SK-N-MC (cell line): ENCODE measurements at regions not wholly inside any gene's neighbourhood (a gene's known extent, or its start where the extent isn't known, plus 50 kb on each side); places are given as distances from the start of the nearest gene placed in this dataset.

ENCODE experiments used
- EZH2 ChIP-seq: fragments of 200-600 bp; sonication (generic); IDR thresholded peaks from one replicate; pipeline ENCODE4 v1.6.1; 2017; ENCODE audit warnings: antibody characterized with exemption
- FOXP2 ChIP-seq: optimal IDR thresholded peaks from 2 replicates; pipeline ENCODE3; 2011; ENCODE audit warnings: mild to moderate bottlenecking, moderate library complexity; ENCODE audit not compliant: insufficient read depth; ENCODE audit errors: extremely low read length, control extremely low read depth
- POLR2AphosphoS5 ChIP-seq: IDR thresholded peaks from 2 replicates; pipeline ENCODE4 v1.6.1; 2012; ENCODE audit warnings: mild to moderate bottlenecking, low read depth, low read length, borderline replicate concordance

DNA sequence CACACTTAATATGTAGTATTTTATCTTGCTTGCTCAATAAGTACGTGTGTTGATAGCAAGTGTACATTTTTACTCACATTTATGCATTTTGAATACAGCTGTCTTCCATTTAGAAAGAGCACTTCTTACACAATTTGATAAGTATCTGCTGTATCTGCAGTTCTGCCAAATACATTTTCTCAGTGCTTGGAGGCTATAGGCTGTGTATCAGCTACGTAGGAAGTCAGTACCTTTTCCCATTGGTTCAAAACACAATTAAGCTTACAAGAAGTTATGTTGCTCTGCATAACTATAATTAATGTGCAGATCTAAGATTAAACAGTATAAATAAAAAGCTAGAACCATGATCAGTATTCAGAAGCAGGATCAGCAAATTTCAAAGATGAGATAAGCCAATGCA is 503.6 kb upstream of the SMIM21 start:
- TF ChIP-seq EZH2 (no peak), FOXP2 (no peak), POLR2AphosphoS5 (no peak)
